SK-N-SH treated with all-trans-retinoic acid at 6 μM for 48 hours (cell line): ENCODE measurements at regions not wholly inside any gene's neighbourhood (a gene's known extent, or its start where the extent isn't known, plus 50 kb on each side); places are given as distances from the start of the nearest gene placed in this dataset.
"Not testable (repeated sequence)": the region's sequence is repeated elsewhere in the genome, so short reads cannot be mapped to it uniquely, and the experiment has no call there.

Source experiments
- ATAC-seq: fragments of 200-7000 bp; cut with Tn5 transposase; 3 replicates; pipeline ENCODE4 v1.9.1; 2020; ENCODE audit warnings: mild to moderate bottlenecking, moderate library complexity
- ARNTL ChIP-seq: fragments of 450-650 bp; formaldehyde crosslinking; IDR thresholded peaks from 2 replicates; pipeline ENCODE4 v1.5.0; 2020; ENCODE audit warnings: low read depth, mild to moderate bottlenecking, moderate library complexity, borderline replicate concordance
- BACH2 ChIP-seq: fragments of 250-450 bp; sonication (Bioruptor Pico); IDR thresholded peaks from 2 replicates; pipeline ENCODE4 v1.9.0; 2021; ENCODE audit warnings: mild to moderate bottlenecking, borderline replicate concordance
- CREB5 ChIP-seq: fragments of 250-450 bp; sonication (Bioruptor Pico); IDR thresholded peaks from 2 replicates; pipeline ENCODE4 v1.5.1; 2020; ENCODE audit warnings: low read depth, mild to moderate bottlenecking, moderate library complexity
- CSDC2 ChIP-seq: fragments of 250-450 bp; sonication (Bioruptor Pico); IDR thresholded peaks from 2 replicates; pipeline ENCODE4 v1.5.0; 2020; ENCODE audit warnings: mild to moderate bottlenecking, moderate library complexity
- GLIS3 ChIP-seq: fragments of 250-450 bp; sonication (Bioruptor Pico); IDR thresholded peaks from 2 replicates; pipeline ENCODE4 v1.5.0; 2020; ENCODE audit warnings: mild to moderate bottlenecking, moderate library complexity
- ISL1 ChIP-seq: fragments of 250-450 bp; sonication (Bioruptor Pico); IDR thresholded peaks from 2 replicates; pipeline ENCODE4 v2.1.2; 2022; ENCODE audit warnings: mild to moderate bottlenecking, moderate library complexity
- OSR1 ChIP-seq: fragments of 250-450 bp; sonication (Bioruptor Pico); IDR thresholded peaks from 2 replicates; pipeline ENCODE4 v1.8.0; 2022; ENCODE audit warnings: moderate library complexity, mild to moderate bottlenecking, inconsistent platforms
- PPARA ChIP-seq: fragments of 250-450 bp; sonication (Bioruptor Pico); IDR thresholded peaks from 2 replicates; pipeline ENCODE4 v1.5.0; 2020; ENCODE audit warnings: mild to moderate bottlenecking, borderline replicate concordance
- RARB ChIP-seq: fragments of 250-450 bp; sonication (Bioruptor Pico); IDR thresholded peaks from 2 replicates; pipeline ENCODE4 v1.8.0; 2021; ENCODE audit warnings: mild to moderate bottlenecking, moderate library complexity
- SNAI2 ChIP-seq: fragments of 250-450 bp; sonication (Bioruptor Pico); IDR thresholded peaks from 2 replicates; pipeline ENCODE4 v1.5.0; 2020; ENCODE audit warnings: mild to moderate bottlenecking, moderate library complexity
- TOX ChIP-seq: fragments of 250-450 bp; sonication (Bioruptor Pico); IDR thresholded peaks from 2 replicates; pipeline ENCODE4 v1.8.0; 2021; ENCODE audit warnings: mild to moderate bottlenecking, moderate library complexity, borderline replicate concordance
- TSHZ2 ChIP-seq: fragments of 250-450 bp; sonication (Bioruptor Pico); IDR thresholded peaks from 2 replicates; pipeline ENCODE4 v1.5.0; 2020; ENCODE audit warnings: mild to moderate bottlenecking, moderate library complexity
- ZC3H10 ChIP-seq: fragments of 250-450 bp; sonication (Bioruptor Pico); IDR thresholded peaks from 2 replicates; pipeline ENCODE4 v1.5.1; 2021; ENCODE audit warnings: mild to moderate bottlenecking, moderate library complexity
- ZFP3 ChIP-seq: fragments of 250-450 bp; sonication (Bioruptor Pico); IDR thresholded peaks from 2 replicates; pipeline ENCODE4 v1.5.0; 2020; ENCODE audit warnings: mild to moderate bottlenecking, moderate library complexity
- ZFP30 ChIP-seq: fragments of 450-650 bp; formaldehyde crosslinking; IDR thresholded peaks from 2 replicates; pipeline ENCODE4 v1.5.0; 2022; ENCODE audit warnings: mild to moderate bottlenecking, moderate library complexity
- ZNF565 ChIP-seq: fragments of 450-650 bp; formaldehyde crosslinking; conservative IDR thresholded peaks from 2 replicates; pipeline ENCODE4 v1.5.0; 2020; ENCODE audit warnings: low read depth, mild to moderate bottlenecking, moderate library complexity
- ZNF70 ChIP-seq: fragments of 450-650 bp; formaldehyde crosslinking; IDR thresholded peaks from 2 replicates; pipeline ENCODE4 v1.5.0; 2020; ENCODE audit warnings: mild to moderate bottlenecking, moderate library complexity
- ZNF8 ChIP-seq: fragments of 450-650 bp; formaldehyde crosslinking; IDR thresholded peaks from 2 replicates; pipeline ENCODE4 v1.5.0; 2020; ENCODE audit warnings: mild to moderate bottlenecking, moderate library complexity
- TF ChIP-seq, protein P1 (sequence below): fragments of 250-450 bp; sonication (Bioruptor Pico); IDR thresholded peaks from 2 replicates; pipeline ENCODE4 v1.8.0; 2021; ENCODE audit warnings: low read depth, mild to moderate bottlenecking, moderate library complexity, borderline replicate concordance

DNA sequence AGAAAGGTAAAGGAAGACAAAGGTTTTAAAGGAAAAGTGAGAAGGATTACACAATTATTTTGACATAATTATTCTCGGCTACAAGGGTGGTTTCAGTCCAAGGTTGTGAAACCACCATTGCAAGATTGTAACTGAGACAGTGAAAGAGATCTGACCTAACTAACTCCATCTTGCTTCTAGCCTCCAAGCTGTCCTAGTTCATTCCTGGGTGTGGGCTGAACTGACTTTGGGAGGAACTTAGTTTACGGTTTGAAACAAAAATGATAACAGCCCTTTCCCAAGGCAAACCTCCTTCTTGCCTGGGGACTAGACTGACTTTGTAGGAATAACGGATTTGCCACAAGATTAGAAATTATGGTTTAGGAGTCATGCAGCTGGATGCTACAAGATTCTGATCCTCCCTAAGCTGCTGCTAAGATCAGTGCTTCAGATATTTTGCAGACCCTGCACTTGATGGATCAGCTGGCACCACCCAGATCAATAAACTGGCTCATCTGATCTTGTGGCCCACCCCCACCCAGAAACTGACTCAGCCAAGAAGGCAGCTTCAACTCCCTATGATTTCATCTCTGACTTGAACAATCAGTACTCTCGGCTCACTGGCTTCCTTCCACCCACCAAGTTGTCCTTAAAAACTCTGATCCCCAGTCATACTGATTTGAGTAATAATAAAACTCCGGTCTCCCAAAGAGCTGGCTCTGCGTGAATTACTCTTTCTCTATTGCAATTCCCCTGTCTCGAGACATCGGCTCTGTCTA is 57.7 kb upstream of the AADACL2 start:
- ATAC-seq: no peak
- TF ChIP-seq ZFP30 (CRISPR knock-in tag): no peak
- no peak for TF ChIP-seq ISL1
- no peak for TF ChIP-seq ARNTL (CRISPR knock-in tag)
- no peak for TF ChIP-seq ZNF565 (CRISPR knock-in tag)
- TF ChIP-seq CSDC2 (CRISPR knock-in tag): no peak
- no peak for TF ChIP-seq TOX
- no peak for TF ChIP-seq ZFP3
- TF ChIP-seq BACH2 (CRISPR knock-in tag): no peak
- no peak for TF ChIP-seq OSR1 (CRISPR knock-in tag)
- TF ChIP-seq CREB5: no peak
- TF ChIP-seq TSHZ2: no peak
- TF ChIP-seq PPARA (CRISPR knock-in tag): no peak
- TF ChIP-seq ZC3H10 (CRISPR knock-in tag): no peak
- TF ChIP-seq, protein P1, sequence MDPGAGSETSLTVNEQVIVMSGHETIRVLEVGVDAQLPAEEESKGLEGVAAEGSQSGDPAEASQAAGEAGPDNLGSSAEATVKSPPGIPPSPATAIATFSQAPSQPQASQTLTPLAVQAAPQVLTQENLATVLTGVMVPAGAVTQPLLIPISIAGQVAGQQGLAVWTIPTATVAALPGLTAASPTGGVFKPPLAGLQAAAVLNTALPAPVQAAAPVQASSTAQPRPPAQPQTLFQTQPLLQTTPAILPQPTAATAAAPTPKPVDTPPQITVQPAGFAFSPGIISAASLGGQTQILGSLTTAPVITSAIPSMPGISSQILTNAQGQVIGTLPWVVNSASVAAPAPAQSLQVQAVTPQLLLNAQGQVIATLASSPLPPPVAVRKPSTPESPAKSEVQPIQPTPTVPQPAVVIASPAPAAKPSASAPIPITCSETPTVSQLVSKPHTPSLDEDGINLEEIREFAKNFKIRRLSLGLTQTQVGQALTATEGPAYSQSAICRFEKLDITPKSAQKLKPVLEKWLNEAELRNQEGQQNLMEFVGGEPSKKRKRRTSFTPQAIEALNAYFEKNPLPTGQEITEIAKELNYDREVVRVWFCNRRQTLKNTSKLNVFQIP (CRISPR knock-in tag): no peak
- no peak for TF ChIP-seq ZNF70 (CRISPR knock-in tag)
- no peak for TF ChIP-seq ZNF8
- TF ChIP-seq GLIS3 (CRISPR knock-in tag): no peak

DNA sequence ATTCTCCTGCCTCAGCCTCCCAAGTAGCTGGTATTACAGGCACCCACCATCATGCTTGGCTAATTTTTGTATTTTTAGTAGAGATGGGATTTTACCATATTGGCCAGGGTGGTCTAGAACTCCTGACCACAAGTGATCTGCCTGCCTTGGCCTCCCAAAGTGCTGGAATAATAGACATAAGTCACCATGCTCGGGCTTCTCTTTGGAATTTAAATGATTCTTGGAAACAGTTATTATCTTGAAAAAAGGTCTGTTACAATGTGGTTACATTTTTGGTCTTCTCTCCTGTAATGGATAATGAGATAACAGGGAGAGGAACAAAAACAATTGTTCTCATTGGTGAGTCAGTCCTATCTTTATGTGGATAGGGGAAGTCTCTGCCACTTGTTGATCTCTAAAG is 59.8 kb upstream of the AADACL2 start:
- no peak for ATAC-seq
- TF ChIP-seq ZNF70 (CRISPR knock-in tag) (no peak), ZNF8 (no peak), ZFP30 (CRISPR knock-in tag) (no peak), ZNF565 (CRISPR knock-in tag) (no peak), RARB (CRISPR knock-in tag) (no peak), OSR1 (CRISPR knock-in tag) (no peak), SNAI2 (CRISPR knock-in tag) (no peak), ARNTL (CRISPR knock-in tag) (no peak), TOX (no peak), GLIS3 (CRISPR knock-in tag) (no peak), CREB5 (no peak), ZC3H10 (CRISPR knock-in tag) (no peak)

- not testable (repeated sequence) for ATAC-seq
Observed at GRCh38 chr3:151667762-151668161, 66.0 kb upstream of the AADACL2 start.

DNA sequence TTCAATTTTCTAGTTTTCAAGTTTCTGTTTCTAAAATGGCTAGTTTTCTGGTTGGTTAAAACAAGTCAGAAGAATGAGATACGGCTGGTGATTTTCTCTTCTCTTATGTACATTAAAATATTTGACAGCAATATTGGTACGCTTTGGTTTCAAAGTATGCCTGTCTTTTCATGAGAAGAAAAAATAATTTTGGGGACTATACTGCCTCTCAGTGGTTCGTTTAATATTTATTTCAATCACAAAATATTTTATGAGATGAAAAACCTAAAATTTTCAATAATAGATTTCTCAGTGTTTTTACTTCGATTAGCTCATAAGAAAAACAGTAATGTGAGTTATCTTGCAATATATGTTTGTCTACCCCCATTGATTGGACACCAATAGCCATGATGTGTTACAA is 72.8 kb upstream of the AADACL2 start:
- TF ChIP-seq CSDC2 (CRISPR knock-in tag): no peak
- no peak for TF ChIP-seq OSR1 (CRISPR knock-in tag)
- TF ChIP-seq SNAI2 (CRISPR knock-in tag): no peak
- no peak for TF ChIP-seq ZNF8
- TF ChIP-seq, protein P1 (CRISPR knock-in tag): no peak
- TF ChIP-seq, all 23 proteins: peak for 0
- ATAC-seq: no peak
